K562 (cell line): ENCODE measurements at regions not wholly inside any gene's neighbourhood (a gene's known extent, or its start where the extent isn't known, plus 50 kb on each side); places are given as distances from the start of the nearest gene placed in this dataset.

Source experiments
- ATAC-seq: fragments of 200-7000 bp; cut with Tn5 transposase; 3 replicates; pipeline ENCODE4 v1.9.1; 2020; ENCODE audit warnings: moderate library complexity
- BruUV-seq: library from RNA; stranded (reverse); fragments of 400-500 nt; replicated peaks from 2 replicates; lab custom pipeline; 2021; lab: Mats Ljungman, UMichigan
- CTCF ChIA-PET: fragments of 300-600 bp; formaldehyde crosslinking; extraction: SDS; loops from one replicate; lab custom pipeline; 2021; ENCODE audit warnings: low intra/inter-chr PET ratio; lab: Yijun Ruan, JAX
- POLR2A ChIA-PET: fragments of 300-600, 350-650 bp; sonication (Branson Sonifier 250); formaldehyde crosslinking; extraction: SDS; loops from one replicate; lab custom pipeline; 2021; ENCODE audit warnings: antibody characterized with exemption, inconsistent platforms; lab: Yijun Ruan, JAX
- DNase-seq, 4 experiments: peaks; one replicate each; pipeline versions ENCODE4 v3.0.0 to v3.0.0-alpha.2; 2011 to 2018; ENCODE audit warnings: low spot score in 3 of 4, mixed read lengths in 3 of 4; ENCODE audit errors: extremely low read depth in 1 of 4
- FAIRE-seq: peaks from 2 replicates; lab custom pipeline; 2011; peaks lifted over from hg19 to GRCh38; lab: Jason Lieb, UNC
- H2AFZ ChIP-seq: 2 replicates; pipeline ENCODE4 v1.6.0; 2011; ENCODE audit warnings: low read depth, low read length, control low read depth, inconsistent platforms
- H3K27ac ChIP-seq: fragments of 200-600 bp; 3 replicates; pipeline ENCODE4 v1.8.0; 2011; ENCODE audit warnings: low read depth, mild to moderate bottlenecking, control low read depth, inconsistent platforms, low read length, moderate library complexity, mixed read lengths; ENCODE audit errors: extremely low read depth
- H3K27me3 ChIP-seq, 2 experiments: fragments of 300-600 bp in 1 of 2; 2 replicates in 1 of 2; 3 replicates in 1 of 2; pipeline versions ENCODE4 v1.6.0 to v1.8.0; 2011; ENCODE audit warnings: inconsistent platforms in 2 of 2, low read length in 2 of 2, mild to moderate bottlenecking in 1 of 2, mixed read lengths in 1 of 2, moderate library complexity in 1 of 2; ENCODE audit not compliant: control insufficient read depth in 2 of 2, insufficient read depth in 2 of 2
- H3K36me3 ChIP-seq: fragments of 300-600 bp; 3 replicates; pipeline ENCODE4 v1.8.0; 2011; ENCODE audit warnings: mild to moderate bottlenecking, low read length, inconsistent platforms; ENCODE audit not compliant: control insufficient read depth, insufficient read depth
- H3K4me1 ChIP-seq, 2 experiments: fragments of 200-600 bp in 1 of 2; replicated peaks in 1 of 2; 2 replicates in 1 of 2; 3 replicates in 1 of 2; pipeline versions ENCODE4 v1.5.1 to v1.8.0; 2011; ENCODE audit warnings: inconsistent platforms in 2 of 2, low read length in 2 of 2, mild to moderate bottlenecking in 1 of 2, mixed read lengths in 1 of 2, moderate library complexity in 1 of 2; ENCODE audit not compliant: control insufficient read depth in 2 of 2, insufficient read depth in 2 of 2
- H3K4me2 ChIP-seq: 2 replicates; pipeline ENCODE4 v1.6.1; 2011; ENCODE audit warnings: low read length, control low read depth, inconsistent platforms, mixed read lengths; ENCODE audit not compliant: insufficient read depth
- H3K4me3 ChIP-seq: fragments of 200-600 bp; sonication (generic), shearing (Covaris generic); 2 replicates; pipeline ENCODE4 v1.5.1; 2016; ENCODE audit warnings: control low read depth, inconsistent platforms
- H3K79me2 ChIP-seq: fragments of 200-600 bp; 3 replicates; pipeline ENCODE4 v1.8.0; 2011; ENCODE audit warnings: low read length, inconsistent platforms; ENCODE audit not compliant: control insufficient read depth, insufficient read depth
- H3K9ac ChIP-seq, 2 experiments: 2 replicates each; pipeline versions ENCODE4 v1.6.0 to v1.6.1; 2011; ENCODE audit warnings: low read depth in 2 of 2, low read length in 2 of 2, control low read depth in 1 of 2, inconsistent platforms in 1 of 2, mild to moderate bottlenecking in 1 of 2, mixed read lengths in 1 of 2; ENCODE audit not compliant: insufficient read depth in 1 of 2
- H3K9me1 ChIP-seq: one replicate; pipeline ENCODE4 v1.6.0; 2011; ENCODE audit warnings: inconsistent platforms, mild to moderate bottlenecking, low read length, moderate library complexity; ENCODE audit not compliant: control insufficient read depth, insufficient read depth
- H3K9me3 ChIP-seq: replicated peaks from 2 replicates; pipeline ENCODE4 v1.5.1; 2011; ENCODE audit warnings: low read depth, low read length, inconsistent platforms; ENCODE audit not compliant: control insufficient read depth, insufficient read depth
- H4K20me1 ChIP-seq: replicated peaks from 2 replicates; pipeline ENCODE4 v1.6.1; 2011; ENCODE audit warnings: low read length, inconsistent platforms, mixed read lengths; ENCODE audit not compliant: control insufficient read depth, insufficient read depth
- CHCHD3 ChIP-seq: fragments of 250-450 bp; sonication (Bioruptor Pico); IDR thresholded peaks from 2 replicates; pipeline ENCODE4 v2.1.2; 2022; ENCODE audit warnings: mild to moderate bottlenecking
- DACH1 ChIP-seq: fragments of 450-650 bp; IDR thresholded peaks from 2 replicates; pipeline ENCODE4 v1.6.1; 2018; ENCODE audit not compliant: partially characterized antibody
- GMEB1 ChIP-seq: fragments of 250-450 bp; sonication (Bioruptor Pico); IDR thresholded peaks from 2 replicates; pipeline ENCODE4 v1.4.0; 2020; ENCODE audit warnings: mild to moderate bottlenecking
- IRF2 ChIP-seq: sonication (generic); formaldehyde crosslinking; IDR thresholded peaks from 2 replicates; pipeline ENCODE4 v1.8.1; 2022; ENCODE audit warnings: mild to moderate bottlenecking, missing genetic modification reagents
- KAT2B ChIP-seq: IDR thresholded peaks from one replicate; pipeline ENCODE4 v1.6.1; 2012; ENCODE audit warnings: low read depth, mild to moderate bottlenecking, control low read depth, inconsistent platforms, low read length, moderate library complexity
- MEF2A ChIP-seq: IDR thresholded peaks from 2 replicates; pipeline ENCODE4 v1.6.1; 2011; ENCODE audit warnings: low read depth, mild to moderate bottlenecking, low read length, moderate library complexity; ENCODE audit not compliant: control insufficient read depth
- NFXL1 ChIP-seq: fragments of 450-650 bp; formaldehyde crosslinking; IDR thresholded peaks from 2 replicates; pipeline ENCODE4 v1.4.0; 2021; ENCODE audit warnings: mild to moderate bottlenecking
- NR2C1 ChIP-seq, 2 experiments: fragments of 450-650 bp; IDR thresholded peaks; 2 replicates each; pipeline ENCODE4 v1.6.1; 2017; ENCODE audit warnings: mild to moderate bottlenecking in 2 of 2, antibody characterized with exemption in 1 of 2, inconsistent platforms in 1 of 2, missing compliant biosample characterization in 1 of 2, missing genetic modification characterization in 1 of 2
- PPARD ChIP-seq: fragments of 250-450 bp; sonication (Bioruptor Pico); IDR thresholded peaks from 2 replicates; pipeline ENCODE4 v1.8.0; 2022; ENCODE audit warnings: inconsistent platforms, mild to moderate bottlenecking, moderate library complexity
- SAFB2 ChIP-seq: fragments of 200-400 bp; formaldehyde crosslinking; IDR thresholded peaks from 2 replicates; pipeline ENCODE4 v1.6.1; 2018; ENCODE audit warnings: borderline replicate concordance, low read length, low read depth, moderate library complexity; ENCODE audit not compliant: severe bottlenecking
- SIRT6 ChIP-seq: IDR thresholded peaks from one replicate; pipeline ENCODE4 v1.6.1; 2012; ENCODE audit warnings: low read depth, mild to moderate bottlenecking, control low read depth, inconsistent platforms, low read length, moderate library complexity
- SRSF9 ChIP-seq: fragments of 200-400 bp; formaldehyde crosslinking; IDR thresholded peaks from 2 replicates; pipeline ENCODE4 v1.6.1; 2017; ENCODE audit warnings: low read depth, low read length, borderline replicate concordance
- ZNF551 ChIP-seq: fragments of 250-450 bp; sonication (Bioruptor Pico); IDR thresholded peaks from 2 replicates; pipeline ENCODE4 v1.5.0; 2021; ENCODE audit warnings: mild to moderate bottlenecking, moderate library complexity
- ZNF655 ChIP-seq: fragments of 250-450 bp; sonication (Bioruptor Pico); IDR thresholded peaks from 2 replicates; pipeline ENCODE4 v1.5.0; 2021
- WGBS: fragments of 100-300 bp; shearing (Covaris generic); methylation state at CpG from one replicate; pipeline ENCODE4 v1.1.6; 2016; ENCODE audit warnings: low coverage, mixed read lengths; ENCODE audit not compliant: insufficient coverage; ENCODE audit errors: missing lambda C conversion rate; 5-methylcytosine and 5-hydroxymethylcytosine counted together
- in situ Hi-C: fragments of 300-500 bp; cut with MboI; formaldehyde crosslinking; loops from 4 replicates; pipeline ENCODE4 v1.15.0; 2018; ENCODE audit warnings: inconsistent platforms, mixed read lengths
- intact Hi-C: fragments of 100-400 bp; cut with micrococcal nuclease; formaldehyde crosslinking; loops from 2 replicates; pipeline ENCODE4 v1.14.2; 2022

DNA sequence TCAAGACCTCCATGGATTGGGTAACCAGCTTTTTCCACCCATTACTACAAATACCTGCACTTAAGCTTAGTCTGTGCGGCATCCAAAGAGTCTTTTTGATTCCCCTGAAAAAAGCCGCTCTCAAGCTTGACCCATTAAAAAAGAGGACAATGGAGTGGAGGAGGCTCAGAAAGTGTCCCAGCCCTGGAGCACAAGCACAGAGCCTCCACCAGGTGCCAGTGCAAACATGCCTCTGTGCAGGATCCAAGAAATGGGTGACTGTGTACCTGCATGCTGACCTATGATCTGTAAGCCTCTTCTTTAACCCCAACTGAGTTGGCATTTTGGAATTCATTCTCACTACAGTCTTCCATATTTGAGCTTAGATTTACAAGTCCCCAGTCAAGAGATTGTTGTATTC, 168.3 kb upstream of the TLE4 start:
- FAIRE-seq (no peak), DNase-seq (no peak), ATAC-seq (no peak)
- in situ Hi-C loops (no loop called here), intact Hi-C loops (no loop called here)
- Histone ChIP-seq H2AFZ (no peak overlapping the region), H4K20me1 (no peaks in the 10 kb centered on the region), H3K4me3 (no peak overlapping the region), H3K36me3 (no peaks in the 10 kb centered on the region), H3K4me2 (no peak overlapping the region), H3K79me2 (no peaks in the 10 kb centered on the region), H3K27me3 (no peaks in the 10 kb centered on the region), H3K9me1 (no peaks in the 10 kb centered on the region), H3K9me3 (no peaks in the 10 kb centered on the region), H3K27ac (no peak overlapping the region), H3K9ac (no peak overlapping the region), H3K4me1 (no peaks in the 10 kb centered on the region)
- 0% methylated on average over 2 of the region's 2 CpGs for WGBS
- TF ChIP-seq ZNF551 (CRISPR knock-in tag) (no peak), NR2C1 (IDR thresholded peaks at IDR 0.05) (no peak), NR2C1 (tag; IDR thresholded peaks at IDR 0.05) (no peak), ZNF655 (CRISPR knock-in tag) (no peak), KAT2B (no peak), SRSF9 (no peak), IRF2 (CRISPR knock-in tag) (no peak), NFXL1 (CRISPR knock-in tag) (no peak), SAFB2 (no peak), PPARD (no peak), GMEB1 (CRISPR knock-in tag) (no peak), MEF2A (no peak), DACH1 (no peak), SIRT6 (no peak), CHCHD3 (CRISPR knock-in tag) (no peak)
- ChIA-PET CTCF (no interaction called here), POLR2A (no interaction called here)
- no TSS peak for BruUV-seq
